Psoas muscle (tissue), 7 donors: ENCODE measurements at regions not wholly inside any gene's neighbourhood (a gene's known extent, or its start where the extent isn't known, plus 50 kb on each side); places are given as distances from the start of the nearest gene placed in this dataset.

Experiments
- ATAC-seq, 4 donors: fragments of 200-7000 bp; cut with Tn5 transposase; one replicate each; pipeline ENCODE4 v1.9.1; 2020; ENCODE audit warnings: moderate library complexity in 3 of 4, mild to moderate bottlenecking in 2 of 4
- DNase-seq, 2 donors: peaks; one replicate each; pipeline ENCODE4 v3.0.0-alpha.2; 2020
- H3K27ac ChIP-seq: fragments of 200-600 bp; one replicate; pipeline ENCODE4 v1.8.0; 2022
- H3K27me3 ChIP-seq, 3 donors: fragments of 200-600 bp in 1 of 3; one replicate each; pipeline versions ENCODE4 v1.6.1 to v1.8.0; 2013 to 2022; ENCODE audit warnings: low read length in 2 of 3, mild to moderate bottlenecking in 2 of 3, moderate library complexity in 1 of 3; ENCODE audit not compliant: insufficient read depth in 3 of 3
- H3K36me3 ChIP-seq, 2 donors: fragments of 200-600 bp in 1 of 2; one replicate each; pipeline versions ENCODE4 v1.6.1 to v1.8.0; 2013 to 2022; ENCODE audit warnings: low read depth in 1 of 2, mild to moderate bottlenecking in 1 of 2, moderate library complexity in 1 of 2; ENCODE audit not compliant: insufficient read depth in 1 of 2
- H3K4me1 ChIP-seq: fragments of 200-600 bp; one replicate; pipeline ENCODE4 v1.8.0; 2022
- H3K4me3 ChIP-seq: fragments of 200-600 bp; one replicate; pipeline ENCODE4 v1.8.0; 2022; ENCODE audit warnings: mild to moderate bottlenecking
- H3K9me3 ChIP-seq: fragments of 200-600 bp; one replicate; pipeline ENCODE4 v1.8.0; 2022
- CTCF ChIP-seq: fragments of 200-600 bp; IDR thresholded peaks from one replicate; pipeline ENCODE4 v1.8.0; 2022; ENCODE audit warnings: antibody characterized with exemption
- WGBS, 3 donors: extraction: QIAGEN DNeasy Blood & Tissue Kit; methylation state at CpG; one replicate each; pipeline versions ENCODE4 v1.1.6 to v1.1.7; 2013; 5-methylcytosine and 5-hydroxymethylcytosine counted together
- intact Hi-C, 2 donors: fragments of 100-400 bp; cut with DNase I; formaldehyde crosslinking; loops; one replicate each; pipeline versions ENCODE4 v1.11.0 to v1.14.2; 2022
- donor health status: healthy with polysubstance abuse.
- donor health status: DM: no; HTN: no; CAD: no; lungs with moderate emphysema.
- donor health status: Bipolar disorder and iron deficiency.
- donor health status: healthy.
- donor health status: DM: yes; HTN: yes; CAD: no.
- donor health status: DM: no; HTN: no; CAD: no.
- donor health status: DM: yes; HTN: yes; CAD: no.

- 79 to 84% (median 80%) methylated on average over 14 of the region's 14 CpGs for WGBS, 3 donors
- H3K27ac ChIP-seq, result no peak overlapping the region
- H3K36me3 ChIP-seq, result no peaks in the 10 kb centered on the region
- ATAC-seq, result no peak
- intact Hi-C loops, result no loop called here
- peaks cover 0 to 6% (median 3%) of the 10 kb centered on the region in 3 donors for H3K27me3 ChIP-seq
- H3K4me1 ChIP-seq, result no peaks in the 10 kb centered on the region
- no peak overlapping the region for H3K4me3 ChIP-seq
- DNase-seq, result no peak
- H3K9me3 ChIP-seq, result no peaks in the 10 kb centered on the region
- no peak for TF ChIP-seq CTCF
These were observed 145.1 kb downstream of the ASB1 start for GRCh38 chr2:238571661-238572372.

- no peaks in the 10 kb centered on the region for H3K4me1 ChIP-seq
- H3K9me3 ChIP-seq, result no peaks in the 10 kb centered on the region
- ATAC-seq (peak in 1 of 4 donors; percentile 41), DNase-seq (no peak)
- intact Hi-C loops, result no loop called here
- H3K36me3 ChIP-seq, result no peaks in the 10 kb centered on the region
- H3K27ac ChIP-seq, result no peak overlapping the region
- peaks cover 0 to 6% (median 0%) of the 10 kb centered on the region in 3 donors for H3K27me3 ChIP-seq
- WGBS, 3 donors, result 77 to 85% (median 81%) methylated on average over 9 of the region's 9 CpGs
- no peak overlapping the region for H3K4me3 ChIP-seq
- TF ChIP-seq CTCF, result peak; percentile 28
These were observed 146.5 kb downstream of the ASB1 start for GRCh38 chr2:238573065-238573778.

- DNase-seq (no peak), ATAC-seq (no peak)
- TF ChIP-seq CTCF, result no peak
- intact Hi-C loops, result no loop called here
- 84 to 86% (median 86%) methylated on average over 11 to 12 of the region's 12 CpGs for WGBS, 3 donors
- Histone ChIP-seq H3K27me3 (peaks cover 0 to 6% (median 2%) of the 10 kb centered on the region in 3 donors), H3K4me1 (no peaks in the 10 kb centered on the region), H3K27ac (no peak overlapping the region), H3K4me3 (no peak overlapping the region), H3K9me3 (no peaks in the 10 kb centered on the region), H3K36me3 (no peaks in the 10 kb centered on the region)
These were observed 147.2 kb downstream of the ASB1 start for GRCh38 chr2:238573916-238574315.

GRCh38 chr2:238574490-238575271 lies 148.0 kb downstream of the ASB1 start:
- ATAC-seq, result no peak
- Histone ChIP-seq H3K27me3 (peaks cover 0 to 6% (median 2%) of the 10 kb centered on the region in 3 donors), H3K36me3 (no peaks in the 10 kb centered on the region), H3K27ac (no peak overlapping the region), H3K9me3 (no peaks in the 10 kb centered on the region), H3K4me3 (no peak overlapping the region), H3K4me1 (no peaks in the 10 kb centered on the region)
- no peak for TF ChIP-seq CTCF
- intact Hi-C loops, result no loop called here
- no peak for DNase-seq
- WGBS, 3 donors, result 78 to 80% (median 79%) methylated on average over 17 of the region's 17 CpGs
